Mesendoderm (in vitro differentiated cells): ENCODE measurements at regions not wholly inside any gene's neighbourhood (a gene's known extent, or its start where the extent isn't known, plus 50 kb on each side); places are given as distances from the start of the nearest gene placed in this dataset.

Source experiments
- DNase-seq: peaks from one replicate; pipeline ENCODE4 v3.0.0; 2013
- H2AK5ac ChIP-seq: 2 replicates; pipeline ENCODE4 v1.6.1; 2013; ENCODE audit warnings: low read length, inconsistent platforms
- H2BK120ac ChIP-seq: 2 replicates; pipeline ENCODE4 v1.6.1; 2013; ENCODE audit warnings: low read depth, mild to moderate bottlenecking, low read length, moderate library complexity, mixed read lengths
- H2BK15ac ChIP-seq: replicated peaks from 2 replicates; pipeline ENCODE4 v1.6.1; 2013; ENCODE audit warnings: low read depth, mild to moderate bottlenecking, moderate library complexity
- H2BK5ac ChIP-seq: 2 replicates; pipeline ENCODE4 v1.6.1; 2013; ENCODE audit warnings: low read length, inconsistent platforms
- H3K18ac ChIP-seq: 2 replicates; pipeline ENCODE4 v1.6.1; 2013; ENCODE audit warnings: mild to moderate bottlenecking, low read length, mixed read lengths
- H3K23ac ChIP-seq: one replicate; pipeline ENCODE4 v1.6.1; 2013; ENCODE audit warnings: low read length
- H3K27ac ChIP-seq: 2 replicates; pipeline ENCODE4 v1.5.1; 2013; ENCODE audit warnings: low read depth, mild to moderate bottlenecking, inconsistent platforms, low read length, moderate library complexity
- H3K27me3 ChIP-seq: 2 replicates; pipeline ENCODE4 v1.6.1; 2013; ENCODE audit warnings: low read length, control low read depth, mild to moderate bottlenecking, inconsistent platforms; ENCODE audit not compliant: insufficient read depth, poor library complexity
- H3K36me3 ChIP-seq: 2 replicates; pipeline ENCODE4 v1.6.1; 2013; ENCODE audit warnings: low read length, inconsistent platforms; ENCODE audit not compliant: control insufficient read depth, insufficient read depth
- H3K4ac ChIP-seq: one replicate; pipeline ENCODE4 v1.6.1; 2013; ENCODE audit warnings: low read depth, mild to moderate bottlenecking, low read length, moderate library complexity
- H3K4me1 ChIP-seq: 2 replicates; pipeline ENCODE4 v1.6.1; 2013; ENCODE audit warnings: low read depth, low read length, inconsistent platforms; ENCODE audit not compliant: control insufficient read depth
- H3K4me2 ChIP-seq: 2 replicates; pipeline ENCODE4 v1.6.1; 2013; ENCODE audit warnings: low read length
- H3K4me3 ChIP-seq: 2 replicates; pipeline ENCODE4 v1.5.1; 2013; ENCODE audit warnings: mild to moderate bottlenecking, low read length
- H3K56ac ChIP-seq: one replicate; pipeline ENCODE4 v1.6.1; 2013; ENCODE audit warnings: low read length
- H3K79me1 ChIP-seq: 2 replicates; pipeline ENCODE4 v1.6.1; 2013; ENCODE audit warnings: low read length, inconsistent platforms
- H3K79me2 ChIP-seq: 2 replicates; pipeline ENCODE4 v1.6.1; 2013; ENCODE audit warnings: mild to moderate bottlenecking, low read length; ENCODE audit not compliant: control insufficient read depth, insufficient read depth
- H3K9ac ChIP-seq: 2 replicates; pipeline ENCODE4 v1.6.1; 2013; ENCODE audit warnings: low read length, inconsistent platforms
- H4K5ac ChIP-seq: one replicate; pipeline ENCODE4 v1.6.1; 2013; ENCODE audit warnings: low read length
- H4K8ac ChIP-seq: one replicate; pipeline ENCODE4 v1.6.1; 2013; ENCODE audit warnings: low read depth, mild to moderate bottlenecking, control low read depth, low read length, moderate library complexity
- WGBS: extraction: QIAGEN DNeasy Blood & Tissue Kit; methylation state at CpG from one replicate; pipeline ENCODE4 v1.1.7; 2013; ENCODE audit warnings: low lambda C conversion rate, missing lambda C conversion rate; ENCODE audit not compliant: insufficient coverage; ENCODE audit errors: extremely low coverage; 5-methylcytosine and 5-hydroxymethylcytosine counted together

- Histone ChIP-seq H3K79me1 (no peaks in the 10 kb centered on the region), H3K4me2 (no peak overlapping the region), H2BK15ac (no peak overlapping the region), H4K8ac (no peak overlapping the region), H3K23ac (no peak overlapping the region), H3K36me3 (no peaks in the 10 kb centered on the region), H2AK5ac (no peak overlapping the region), H3K9ac (no peak overlapping the region), H3K4me3 (no peak overlapping the region), H2BK5ac (no peak overlapping the region), H4K5ac (no peak overlapping the region), H3K79me2 (no peaks in the 10 kb centered on the region), H3K27ac (no peak overlapping the region), H3K18ac (no peak overlapping the region), H2BK120ac (no peak overlapping the region), H3K4ac (no peak overlapping the region), H3K56ac (no peak overlapping the region), H3K4me1 (no peaks in the 10 kb centered on the region), H3K27me3 (no peaks in the 10 kb centered on the region)
- WGBS = no CpG with 5 or more reads among the region's 10 CpGs
- DNase-seq = no peak
Observed at GRCh38 chr18:8507915-8508705, 101.1 kb upstream of the RAB12 start.

GRCh38 chr18:8513249-8513648 lies 96.0 kb upstream of the RAB12 start:
- Histone ChIP-seq H2BK15ac (no peak overlapping the region), H3K4me1 (no peaks in the 10 kb centered on the region), H3K23ac (no peak overlapping the region), H3K79me2 (no peaks in the 10 kb centered on the region), H3K4me2 (no peak overlapping the region), H3K27me3 (no peaks in the 10 kb centered on the region), H3K18ac (no peak overlapping the region), H4K8ac (no peak overlapping the region), H3K56ac (no peak overlapping the region), H3K4ac (no peak overlapping the region), H3K27ac (no peak overlapping the region), H3K36me3 (no peaks in the 10 kb centered on the region), H2AK5ac (no peak overlapping the region), H3K79me1 (no peaks in the 10 kb centered on the region), H3K4me3 (no peak overlapping the region), H3K9ac (no peak overlapping the region), H4K5ac (no peak overlapping the region), H2BK5ac (no peak overlapping the region), H2BK120ac (no peak overlapping the region)
- DNase-seq = no peak
- no CpG with 5 or more reads among the region's 5 CpGs for WGBS

DNA sequence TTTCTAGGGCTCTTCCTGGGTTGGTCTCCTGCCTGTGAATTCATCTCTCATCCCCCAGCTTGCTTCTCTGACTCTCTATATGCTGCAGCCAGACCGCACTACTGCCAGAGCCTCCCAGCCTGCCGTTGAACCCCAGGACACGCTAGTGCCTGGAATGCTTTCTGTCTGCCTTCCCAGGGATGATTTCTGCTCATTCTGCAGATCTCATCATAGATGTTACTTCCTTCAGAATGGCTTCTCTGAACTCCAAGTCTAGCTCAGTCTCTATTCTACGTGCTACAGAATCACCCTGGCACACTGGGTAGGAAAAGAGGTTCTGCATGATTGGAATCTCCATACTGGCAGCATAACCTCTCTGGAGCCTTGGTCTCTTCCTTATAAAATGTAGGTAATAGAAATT lies 94.8 kb upstream of the RAB12 start:
- Histone ChIP-seq H4K5ac (no peak overlapping the region), H3K36me3 (no peaks in the 10 kb centered on the region), H3K4me1 (no peaks in the 10 kb centered on the region), H4K8ac (no peak overlapping the region), H2AK5ac (no peak overlapping the region), H3K4me2 (no peak overlapping the region), H2BK120ac (no peak overlapping the region), H3K27ac (no peak overlapping the region), H3K79me2 (no peaks in the 10 kb centered on the region), H2BK15ac (no peak overlapping the region), H3K18ac (no peak overlapping the region), H2BK5ac (no peak overlapping the region), H3K4me3 (no peak overlapping the region), H3K79me1 (no peaks in the 10 kb centered on the region), H3K9ac (no peak overlapping the region), H3K23ac (no peak overlapping the region), H3K27me3 (no peaks in the 10 kb centered on the region), H3K56ac (no peak overlapping the region), H3K4ac (no peak overlapping the region)
- WGBS = no CpG with 5 or more reads among the region's 4 CpGs
- DNase-seq = no peak

DNA sequence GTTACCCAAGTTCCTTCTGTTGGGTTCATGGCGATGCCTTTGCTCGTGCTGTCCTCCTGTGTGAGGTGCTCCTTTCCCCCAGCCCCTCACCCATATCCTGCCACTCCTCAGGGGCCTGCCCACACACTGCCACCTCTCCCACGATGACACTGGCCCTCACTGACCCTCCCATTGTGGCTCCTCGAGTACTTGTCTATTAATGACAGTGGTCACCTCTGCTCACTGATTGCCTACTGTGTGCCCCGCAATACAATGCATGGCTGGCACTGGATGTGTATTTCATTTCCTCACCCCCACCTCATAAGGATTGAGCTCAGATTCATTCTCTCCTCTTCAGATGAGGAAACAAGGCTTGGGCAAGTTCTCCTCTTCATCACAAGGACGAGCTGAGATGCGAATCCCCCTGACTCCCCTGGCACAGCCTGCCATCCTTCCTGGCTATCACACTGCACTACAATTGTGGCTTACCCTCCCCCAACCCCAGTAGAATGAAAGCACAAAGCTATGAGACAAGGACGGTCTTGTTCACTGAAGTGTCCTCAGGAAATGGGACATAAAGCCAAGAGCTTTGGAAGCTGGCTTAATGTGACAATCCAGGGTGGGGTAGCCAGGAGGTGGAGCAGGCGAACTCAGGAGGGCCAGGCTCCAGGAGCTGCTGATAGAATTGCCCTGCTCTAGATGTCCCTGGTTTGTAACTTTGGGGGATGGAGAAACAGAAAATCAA lies 93.9 kb upstream of the RAB12 start:
- Histone ChIP-seq H3K79me2 (no peaks in the 10 kb centered on the region), H3K23ac (no peak overlapping the region), H3K9ac (no peak overlapping the region), H2AK5ac (no peak overlapping the region), H2BK5ac (no peak overlapping the region), H3K79me1 (no peaks in the 10 kb centered on the region), H3K56ac (no peak overlapping the region), H3K27ac (no peak overlapping the region), H4K5ac (no peak overlapping the region), H3K4me1 (no peaks in the 10 kb centered on the region), H3K4me2 (no peak overlapping the region), H2BK120ac (no peak overlapping the region), H3K27me3 (no peaks in the 10 kb centered on the region), H3K18ac (no peak overlapping the region), H2BK15ac (no peak overlapping the region), H3K4me3 (no peak overlapping the region), H4K8ac (no peak overlapping the region), H3K4ac (no peak overlapping the region), H3K36me3 (no peaks in the 10 kb centered on the region)
- no peak for DNase-seq
- WGBS = no CpG with 5 or more reads among the region's 9 CpGs

DNA sequence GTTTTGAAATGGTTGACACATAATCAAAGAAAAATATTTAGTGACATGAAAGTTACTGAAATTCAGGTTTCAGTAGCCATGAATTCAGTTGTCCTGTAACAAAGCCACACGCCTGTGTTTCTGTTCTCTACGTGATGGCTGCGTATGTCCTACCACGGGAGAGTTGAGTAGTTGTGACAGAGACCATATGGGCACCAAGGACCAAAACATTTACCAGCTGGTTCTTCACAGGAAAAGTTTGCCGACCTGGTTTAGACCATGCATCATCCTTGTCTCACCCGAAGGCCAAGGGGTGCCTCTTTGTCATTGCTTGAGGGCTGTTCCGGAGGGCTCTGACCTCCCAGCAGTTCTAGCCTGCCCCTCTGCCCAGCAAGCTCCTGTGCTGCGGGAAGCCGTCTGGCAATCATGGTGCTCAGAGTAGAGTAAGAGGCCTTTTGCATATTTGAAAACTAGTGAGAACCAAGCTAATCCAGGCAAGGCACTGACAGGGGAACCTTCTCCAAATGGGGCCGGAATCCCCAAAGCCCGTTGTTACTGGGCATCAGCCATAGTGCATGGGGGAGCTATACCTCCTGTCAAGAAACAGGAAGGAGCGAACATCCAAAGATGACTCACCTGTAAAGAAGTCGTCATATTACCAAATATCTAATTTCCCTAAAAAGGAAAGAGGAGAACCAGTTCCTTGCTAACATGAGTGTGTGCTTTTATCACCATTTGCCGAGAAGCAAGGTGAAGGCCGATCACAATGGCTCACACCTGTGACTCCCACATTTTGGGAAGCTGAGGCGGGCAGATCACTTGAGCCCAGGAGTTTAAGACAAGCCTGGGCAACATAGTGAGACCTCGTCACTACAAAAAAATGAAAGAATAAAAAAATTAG lies 92.6 kb upstream of the RAB12 start:
- Histone ChIP-seq H3K18ac (no peak overlapping the region), H2BK120ac (no peak overlapping the region), H3K9ac (no peak overlapping the region), H2BK15ac (no peak overlapping the region), H3K27ac (no peak overlapping the region), H4K8ac (no peak overlapping the region), H3K79me1 (no peaks in the 10 kb centered on the region), H2AK5ac (no peak overlapping the region), H3K79me2 (no peaks in the 10 kb centered on the region), H2BK5ac (no peak overlapping the region), H3K4me3 (no peak overlapping the region), H3K36me3 (no peaks in the 10 kb centered on the region), H3K4ac (no peak overlapping the region), H3K23ac (no peak overlapping the region), H3K27me3 (no peaks in the 10 kb centered on the region), H3K4me1 (no peaks in the 10 kb centered on the region), H3K4me2 (no peak overlapping the region), H3K56ac (no peak overlapping the region), H4K5ac (no peak overlapping the region)
- WGBS = no CpG with 5 or more reads among the region's 17 CpGs
- no peak for DNase-seq
